T-cell (primary cell): ENCODE measurements at regions not wholly inside any gene's neighbourhood (a gene's known extent, or its start where the extent isn't known, plus 50 kb on each side); places are given as distances from the start of the nearest gene placed in this dataset.

Experiments used
- ATAC-seq, 4 experiments: fragments of 200-7000 bp in 3 of 4; fragments of 150-1000 bp in 1 of 4; cut with Tn5 transposase; replicated peaks in 1 of 4; 1 replicate in 3 of 4; 2 replicates in 1 of 4; pipeline ENCODE4 v1.10.0; 2021; ENCODE audit warnings: moderate library complexity in 3 of 4, mild to moderate bottlenecking in 2 of 4, moderate number of reproducible peaks in 1 of 4
- CTCF ChIA-PET, 2 donors: fragments of 300-600 bp; sonication (Branson Sonifier 250); formaldehyde crosslinking; loops; one replicate each; lab custom pipeline; 2022; ENCODE audit warnings: antibody characterized with exemption in 2 of 2; lab: Charles Lee
- POLR2A ChIA-PET, 2 donors: fragments of 300-600 bp; sonication (Branson Sonifier 250); formaldehyde crosslinking; loops; one replicate each; lab custom pipeline; 2022; ENCODE audit warnings: antibody characterized with exemption in 2 of 2; lab: Charles Lee
- DNase-seq, 35 experiments: peaks; one replicate each; pipeline versions ENCODE4 v3.0.0 to v3.0.0-alpha.2; 2013 to 2023
- H3K27ac ChIP-seq: one replicate; pipeline ENCODE4 v1.5.1; 2013; ENCODE audit warnings: low read length
- H3K27me3 ChIP-seq, 2 experiments: replicated peaks in 1 of 2; 1 replicate in 1 of 2; 2 replicates in 1 of 2; pipeline versions ENCODE4 v1.6.1 to v1.7.0; 2013; ENCODE audit warnings: low read length in 1 of 2, mixed read lengths in 1 of 2; ENCODE audit not compliant: control insufficient read depth in 2 of 2, insufficient read depth in 2 of 2; ENCODE audit errors: extremely low read depth in 1 of 2
- H3K36me3 ChIP-seq, 2 donors: 1 replicate in 1 of 2; 2 replicates in 1 of 2; pipeline versions ENCODE4 v1.6.1 to v1.7.0; 2013; ENCODE audit warnings: low read length in 1 of 2; ENCODE audit not compliant: control insufficient read depth in 2 of 2, insufficient read depth in 1 of 2; ENCODE audit errors: extremely low read depth in 1 of 2
- H3K4me1 ChIP-seq, 2 experiments: 1 replicate in 1 of 2; 2 replicates in 1 of 2; pipeline versions ENCODE4 v1.6.1 to v1.7.0; 2013; ENCODE audit warnings: low read length in 2 of 2, mixed read lengths in 1 of 2; ENCODE audit not compliant: insufficient read depth in 2 of 2, control insufficient read depth in 1 of 2; ENCODE audit errors: extremely low read depth in 1 of 2
- H3K4me3 ChIP-seq, 2 donors: 1 replicate in 1 of 2; 2 replicates in 1 of 2; pipeline versions ENCODE4 v1.5.1 to v1.7.0; 2013; ENCODE audit warnings: mild to moderate bottlenecking in 2 of 2, low read length in 1 of 2, moderate library complexity in 1 of 2; ENCODE audit not compliant: control insufficient read depth in 1 of 2; ENCODE audit errors: extremely low read depth in 1 of 2
- H3K9me3 ChIP-seq: 2 replicates; pipeline ENCODE4 v1.7.0; 2013
- H3K27ac Mint-ChIP-seq, 2 donors: one replicate each; pipeline ENCODE4 v1.8.0; 2020 to 2021; ENCODE audit warnings: mild to moderate bottlenecking in 2 of 2, mixed read lengths in 2 of 2
- H3K27me3 Mint-ChIP-seq, 2 donors: one replicate each; pipeline ENCODE4 v1.8.0; 2021 to 2022; ENCODE audit warnings: mixed read lengths in 2 of 2
- H3K36me3 Mint-ChIP-seq: one replicate; pipeline ENCODE4 v1.8.0; 2021; ENCODE audit warnings: mixed read lengths
- H3K4me1 Mint-ChIP-seq, 3 donors: one replicate each; pipeline ENCODE4 v1.8.0; 2020 to 2022; ENCODE audit warnings: mixed read lengths in 3 of 3, mild to moderate bottlenecking in 1 of 3
- H3K4me3 Mint-ChIP-seq, 3 donors: one replicate each; pipeline ENCODE4 v1.8.0; 2020 to 2022; ENCODE audit warnings: mild to moderate bottlenecking in 3 of 3, mixed read lengths in 3 of 3, moderate library complexity in 3 of 3
- H3K9me3 Mint-ChIP-seq, 3 donors: one replicate each; pipeline ENCODE4 v1.8.0; 2020 to 2022; ENCODE audit warnings: mixed read lengths in 3 of 3
- WGBS: methylation state at CpG from one replicate; pipeline ENCODE4 v1.1.5; 2013; ENCODE audit warnings: missing lambda C conversion rate; ENCODE audit not compliant: insufficient coverage; 5-methylcytosine and 5-hydroxymethylcytosine counted together

DNA sequence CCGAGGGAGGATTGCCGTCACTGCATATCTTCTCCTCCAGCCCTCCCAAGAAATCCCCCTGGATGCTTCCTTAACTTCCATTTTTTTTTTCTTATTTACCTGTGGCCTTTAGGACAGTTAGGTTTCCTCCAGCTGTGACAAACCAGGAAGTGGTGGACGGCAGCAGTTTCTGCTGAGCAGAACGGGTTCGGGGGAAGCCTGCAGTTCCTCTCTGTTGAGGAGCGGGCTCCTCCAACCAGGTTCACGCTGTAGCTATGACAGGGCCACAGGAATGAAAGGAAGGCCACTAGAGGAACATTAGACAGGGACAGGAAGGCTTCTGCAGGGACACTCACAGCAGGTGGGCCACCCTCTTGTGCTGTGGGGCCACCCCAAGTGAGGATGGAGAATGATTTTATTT, 76.7 kb upstream of the SYK start:
- POLR2A ChIA-PET = no interaction called here

DNA sequence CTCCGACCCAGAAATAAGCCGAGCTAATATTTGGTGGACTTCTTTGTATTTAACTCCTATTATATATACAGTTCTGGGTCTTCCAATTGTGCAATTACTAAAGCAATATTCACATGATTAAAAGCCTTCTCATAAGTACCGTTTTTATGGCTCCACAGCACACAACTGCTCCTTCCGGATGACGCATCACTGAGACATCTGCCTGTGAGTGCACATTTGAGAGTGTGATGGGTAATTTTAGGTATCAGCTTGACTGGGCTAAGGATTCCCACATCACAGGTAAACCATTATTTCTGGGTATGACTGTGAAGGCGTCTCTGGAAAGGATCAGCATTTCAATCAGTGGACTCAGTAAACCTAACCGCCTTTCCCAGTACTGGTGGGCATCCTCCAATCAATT, 77.5 kb upstream of the SYK start:
- H3K27me3 ChIP-seq = peaks cover 0 to 8% of the 10 kb centered on the region in 2 experiments
- Mint-ChIP-seq H3K27ac (no peak overlapping the region), H3K36me3 (no peaks in the 10 kb centered on the region), H3K9me3 (no peaks in the 10 kb centered on the region), H3K27me3 (peaks cover 7% of the 10 kb centered on the region in 2 donors), H3K4me1 (no peaks in the 10 kb centered on the region), H3K4me3 (no peak overlapping the region)
- ChIA-PET POLR2A (no interaction called here), CTCF (no interaction called here)
- 65% methylated on average over 2 of the region's 7 CpGs for WGBS
- ATAC-seq = no peak
- H3K36me3 ChIP-seq = no peaks in the 10 kb centered on the region
- H3K9me3 ChIP-seq = no peaks in the 10 kb centered on the region
- H3K4me1 ChIP-seq = no peaks in the 10 kb centered on the region
- no peak overlapping the region for H3K27ac ChIP-seq
- no peak overlapping the region for H3K4me3 ChIP-seq
- no peak for DNase-seq

More for the DNA sequence above, 76.7 kb upstream of the SYK start:
- no peak overlapping the region for H3K27ac Mint-ChIP-seq
- WGBS = 46% methylated on average over 3 of the region's 7 CpGs
- Histone ChIP-seq H3K9me3 (no peaks in the 10 kb centered on the region), H3K4me3 (no peak overlapping the region), H3K36me3 (no peaks in the 10 kb centered on the region), H3K27me3 (peaks cover 0 to 11% of the 10 kb centered on the region in 2 experiments), H3K4me1 (no peaks in the 10 kb centered on the region), H3K27ac (no peak overlapping the region)
- ATAC-seq (no peak), DNase-seq (no peak)
- H3K9me3 Mint-ChIP-seq = no peaks in the 10 kb centered on the region
- H3K4me3 Mint-ChIP-seq = no peak overlapping the region
- peaks cover 7% of the 10 kb centered on the region in 2 donors for H3K27me3 Mint-ChIP-seq
- H3K4me1 Mint-ChIP-seq = no peaks in the 10 kb centered on the region
- no peaks in the 10 kb centered on the region for H3K36me3 Mint-ChIP-seq
- CTCF ChIA-PET = no interaction called here

DNA sequence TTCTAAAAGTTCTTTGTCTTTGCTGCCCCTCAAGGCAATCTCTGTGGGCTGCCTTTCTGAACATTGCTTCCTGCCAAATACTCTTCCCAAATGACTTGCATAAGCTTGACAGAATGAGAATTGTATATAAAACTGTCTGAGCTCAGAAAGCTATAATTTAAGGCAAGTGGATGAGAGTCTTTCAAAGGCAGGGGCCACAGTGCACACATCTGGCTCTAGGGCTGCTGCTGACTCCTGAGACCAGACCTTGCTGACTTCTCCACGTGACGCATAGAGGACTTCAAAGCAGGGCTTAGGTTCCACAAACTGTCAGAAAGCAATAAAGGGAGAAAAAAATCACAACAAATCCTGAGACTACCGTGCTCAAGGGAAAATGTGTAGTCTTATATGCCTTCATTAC, 79.4 kb upstream of the DIRAS2 start:
- DNase-seq = no peak
- Mint-ChIP-seq H3K4me1 (no peaks in the 10 kb centered on the region), H3K36me3 (no peaks in the 10 kb centered on the region), H3K27ac (no peak overlapping the region), H3K9me3 (no peaks in the 10 kb centered on the region), H3K4me3 (no peak overlapping the region), H3K27me3 (peaks cover 0 to 9% of the 10 kb centered on the region in 2 donors)
- Histone ChIP-seq H3K4me1 (no peaks in the 10 kb centered on the region), H3K27me3 (peaks cover 0 to 6% of the 10 kb centered on the region in 2 experiments), H3K4me3 (no peak overlapping the region), H3K36me3 (no peaks in the 10 kb centered on the region), H3K9me3 (no peaks in the 10 kb centered on the region), H3K27ac (no peak overlapping the region)
- no peak for ATAC-seq
- WGBS = no CpG with 5 or more reads among the region's 3 CpGs
- ChIA-PET CTCF (no interaction called here), POLR2A (no interaction called here)

DNA sequence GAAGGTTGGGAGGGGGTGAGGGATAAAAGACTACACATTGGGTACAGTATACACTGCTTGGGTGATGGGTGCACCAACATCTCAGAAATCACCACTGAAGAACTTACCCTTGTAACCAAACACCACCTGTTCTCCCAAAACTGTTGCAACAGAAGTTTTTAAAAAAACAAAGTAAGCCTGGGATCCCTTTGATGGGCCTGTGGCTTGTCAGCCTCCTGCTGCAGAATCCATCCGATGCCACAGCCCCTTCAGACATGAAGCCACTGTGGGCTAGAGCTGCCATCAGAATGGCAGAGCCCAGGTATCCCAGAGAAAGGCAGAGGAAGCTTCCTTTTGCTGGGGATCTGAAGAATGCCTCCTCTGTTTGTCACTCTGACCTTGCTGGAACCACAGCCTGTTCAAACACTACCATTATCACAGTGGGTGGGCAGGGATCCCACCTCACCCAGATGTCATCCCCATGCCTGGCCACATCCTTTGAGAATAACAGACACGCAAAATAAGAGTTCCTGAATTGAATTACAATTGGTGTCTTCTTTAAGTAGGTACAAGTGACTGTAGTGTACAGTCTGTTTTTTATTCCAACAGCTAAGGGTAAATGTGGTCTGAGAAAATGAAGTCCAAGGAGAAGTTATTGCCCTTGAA, 78.1 kb upstream of the DIRAS2 start:
- no peaks in the 10 kb centered on the region for H3K4me1 ChIP-seq
- H3K27me3 Mint-ChIP-seq = peaks cover 0 to 10% of the 10 kb centered on the region in 2 donors
- no peaks in the 10 kb centered on the region for H3K4me1 Mint-ChIP-seq
- WGBS = 55% methylated on average over 1 of the region's 2 CpGs
- no peaks in the 10 kb centered on the region for H3K36me3 ChIP-seq
- H3K36me3 Mint-ChIP-seq = no peaks in the 10 kb centered on the region
- H3K27ac ChIP-seq = no peak overlapping the region
- H3K9me3 ChIP-seq = no peaks in the 10 kb centered on the region
- ChIA-PET CTCF (no interaction called here), POLR2A (no interaction called here)
- H3K27ac Mint-ChIP-seq = no peak overlapping the region
- ATAC-seq = no peak
- DNase-seq = no peak
- H3K4me3 ChIP-seq = no peak overlapping the region
- H3K9me3 Mint-ChIP-seq = no peaks in the 10 kb centered on the region
- H3K4me3 Mint-ChIP-seq = no peak overlapping the region
- peaks cover 0 to 6% of the 10 kb centered on the region in 2 experiments for H3K27me3 ChIP-seq

DNA sequence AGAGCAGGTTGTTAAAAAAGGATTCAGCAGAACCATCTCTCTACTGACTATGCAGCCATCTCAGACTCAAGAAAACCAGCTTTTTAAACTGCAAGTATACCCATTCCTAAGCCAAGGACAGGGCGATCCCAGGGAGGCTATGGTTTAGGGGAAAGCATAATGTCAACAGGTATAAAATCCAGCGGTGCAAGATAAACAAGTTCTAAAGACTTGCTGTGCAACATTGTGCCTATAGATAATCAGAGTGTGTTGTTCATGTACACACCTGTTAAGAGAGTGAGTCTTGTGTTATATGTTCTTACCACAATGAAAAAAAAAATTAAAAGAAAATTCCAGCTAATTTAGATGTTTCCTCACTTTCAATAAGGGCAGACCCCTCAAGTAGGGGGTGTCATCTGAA, 63.6 kb upstream of the DIRAS2 start:
- ATAC-seq (no peak), DNase-seq (no peak)
- Mint-ChIP-seq H3K9me3 (no peaks in the 10 kb centered on the region), H3K4me3 (no peak overlapping the region), H3K4me1 (no peaks in the 10 kb centered on the region), H3K27ac (no peak overlapping the region), H3K27me3 (peaks cover 24 to 26% of the 10 kb centered on the region in 2 donors), H3K36me3 (no peaks in the 10 kb centered on the region)
- H3K9me3 ChIP-seq = no peaks in the 10 kb centered on the region
- H3K27me3 ChIP-seq = peaks cover 0 to 9% of the 10 kb centered on the region in 2 experiments
- H3K27ac ChIP-seq = no peak overlapping the region
- ChIA-PET CTCF (no interaction called here), POLR2A (no interaction called here)
- H3K4me1 ChIP-seq = no peaks in the 10 kb centered on the region
- no peaks in the 10 kb centered on the region for H3K36me3 ChIP-seq
- 100% methylated on average over 1 of the region's 2 CpGs for WGBS
- H3K4me3 ChIP-seq = no peak overlapping the region

- H3K4me3 ChIP-seq = no peak overlapping the region
- POLR2A ChIA-PET = no interaction called here
- no CpG with 5 or more reads among the region's 2 CpGs for WGBS
- Mint-ChIP-seq H3K36me3 (no peaks in the 10 kb centered on the region), H3K4me3 (no peak overlapping the region), H3K4me1 (no peaks in the 10 kb centered on the region), H3K27ac (no peak overlapping the region), H3K27me3 (peaks cover 15 to 20% of the 10 kb centered on the region in 2 donors), H3K9me3 (no peaks in the 10 kb centered on the region)
- ATAC-seq (no peak), DNase-seq (no peak)
- H3K4me1 ChIP-seq = no peaks in the 10 kb centered on the region
- H3K27me3 ChIP-seq = peaks cover 0 to 4% of the 10 kb centered on the region in 2 experiments
- H3K27ac ChIP-seq = no peak overlapping the region
- CTCF ChIA-PET = no interaction called here
- H3K9me3 ChIP-seq = no peaks in the 10 kb centered on the region
- H3K36me3 ChIP-seq = no peaks in the 10 kb centered on the region
Observed at GRCh38 chr9:90702441-90702955, 59.9 kb upstream of the DIRAS2 start.
